ENCODE measurements at regions not wholly inside any gene's neighbourhood (a gene's known extent, or its start where the extent isn't known, plus 50 kb on each side); places are given as distances from the start of the nearest gene placed in this dataset.
A peak's percentile ranks its signal among the peaks of the same experiment; 100 is the strongest.

DNA sequence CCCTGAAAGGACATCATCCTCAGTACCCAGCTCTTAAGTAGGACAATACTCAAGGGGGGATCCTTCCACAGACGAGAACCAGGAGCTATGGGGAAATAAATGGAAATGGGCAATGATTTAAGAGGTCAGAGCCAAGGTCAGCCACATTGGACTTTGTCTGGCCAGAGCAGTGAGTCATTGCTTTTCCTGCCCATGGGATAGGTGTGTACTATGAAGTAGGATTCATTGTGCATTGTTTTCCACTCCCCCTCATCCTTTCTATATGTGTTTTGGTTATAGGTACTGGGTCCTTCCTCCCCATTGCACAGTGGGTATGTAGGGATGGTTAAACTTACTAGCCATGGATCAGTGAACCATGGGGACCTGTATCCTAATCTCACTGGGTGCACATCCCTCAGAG, 328.9 kb upstream of the USP25 start:
- Histone ChIP-seq H3K9me3 (ENCODE audit: control insufficient read depth in 2 of 3, insufficient read depth in 1 of 3, low read length in 3 of 3) (no peaks in the 10 kb centered on the region), H3K27ac (ENCODE audit: low read depth in 2 of 2, low read length in 2 of 2) (no peak overlapping the region), H3K4me1 (ENCODE audit: control insufficient read depth in 2 of 3, insufficient read depth in 2 of 3, low read depth in 1 of 3, low read length in 3 of 3) (no peaks in the 10 kb centered on the region), H3K36me3 (ENCODE audit: control insufficient read depth in 2 of 3, insufficient read depth in 3 of 3, low read length in 3 of 3) (no peaks in the 10 kb centered on the region), H3K9ac (ENCODE audit: low read length in 3 of 3) (no peak overlapping the region), H3K27me3 (ENCODE audit: control insufficient read depth, insufficient read depth, low read length) (no peaks in the 10 kb centered on the region), H3K4me3 (ENCODE audit: low read length in 3 of 3) (no peak overlapping the region)
- intact Hi-C loops (cut with DNase I) = no loop called here
- FAIRE-seq = no peak
- TF ChIP-seq CTCF (IDR thresholded peaks at IDR 0.05; ENCODE audit: borderline replicate concordance, extremely low read depth, insufficient read depth) = no peak
- no peak for DNase-seq

DNA sequence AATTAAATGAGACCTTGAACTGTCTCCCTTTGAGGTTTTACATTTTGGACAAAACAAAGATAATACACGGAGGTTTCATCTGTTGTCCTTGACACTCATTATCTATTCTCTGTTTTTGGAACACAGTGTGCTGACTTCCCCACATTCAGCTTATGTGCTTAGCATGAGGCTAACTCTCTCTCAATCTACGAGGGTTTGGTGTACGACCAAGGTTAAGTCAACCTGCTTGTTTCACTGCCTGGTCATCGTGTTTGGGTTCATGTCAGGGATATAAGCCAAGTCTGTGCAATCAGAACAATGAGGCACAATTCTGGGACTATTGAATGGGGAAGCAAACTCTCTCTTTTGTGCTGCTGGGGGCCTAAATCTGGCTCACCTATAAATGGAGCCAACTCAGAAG, 328.5 kb upstream of the USP25 start:
- no peak for DNase-seq
- no peaks in the 10 kb centered on the region for H3K36me3 ChIP-seq (ENCODE audit: control insufficient read depth in 2 of 3, insufficient read depth in 3 of 3, low read length in 3 of 3)
- no peak overlapping the region for H3K9ac ChIP-seq (ENCODE audit: low read length in 3 of 3)
- no peak for FAIRE-seq
- no peak overlapping the region for H3K27ac ChIP-seq (ENCODE audit: low read depth in 2 of 2, low read length in 2 of 2)
- H3K9me3 ChIP-seq (ENCODE audit: control insufficient read depth in 2 of 3, insufficient read depth in 1 of 3, low read length in 3 of 3) = no peaks in the 10 kb centered on the region
- no peak overlapping the region for H3K4me3 ChIP-seq (ENCODE audit: low read length in 3 of 3)
- intact Hi-C loops (cut with DNase I) = no loop called here
- H3K4me1 ChIP-seq (ENCODE audit: control insufficient read depth in 2 of 3, insufficient read depth in 2 of 3, low read depth in 1 of 3, low read length in 3 of 3) = no peaks in the 10 kb centered on the region
- no peaks in the 10 kb centered on the region for H3K27me3 ChIP-seq (ENCODE audit: control insufficient read depth, insufficient read depth, low read length)
- TF ChIP-seq CTCF (IDR thresholded peaks at IDR 0.05; ENCODE audit: borderline replicate concordance, extremely low read depth, insufficient read depth) = no peak

- Histone ChIP-seq H3K4me1 (ENCODE audit: control insufficient read depth in 2 of 3, insufficient read depth in 2 of 3, low read depth in 1 of 3, low read length in 3 of 3) (peaks cover 0 to 7% (median 0%) of the 10 kb centered on the region in 3 donors), H3K27ac (ENCODE audit: low read depth in 2 of 2, low read length in 2 of 2) (no peak overlapping the region), H3K9ac (ENCODE audit: low read length in 3 of 3) (no peak overlapping the region), H3K4me3 (ENCODE audit: low read length in 3 of 3) (no peak overlapping the region), H3K27me3 (ENCODE audit: control insufficient read depth, insufficient read depth, low read length) (no peaks in the 10 kb centered on the region), H3K9me3 (ENCODE audit: control insufficient read depth in 2 of 3, insufficient read depth in 1 of 3, low read length in 3 of 3) (no peaks in the 10 kb centered on the region), H3K36me3 (ENCODE audit: control insufficient read depth in 2 of 3, insufficient read depth in 3 of 3, low read length in 3 of 3) (no peaks in the 10 kb centered on the region)
- DNase-seq (no peak), FAIRE-seq (no peak)
- intact Hi-C loops (cut with DNase I) = no loop called here
- no peak for TF ChIP-seq CTCF (IDR thresholded peaks at IDR 0.05; ENCODE audit: borderline replicate concordance, extremely low read depth, insufficient read depth)
Observed at GRCh38 chr21:15405214-15405613, 324.6 kb upstream of the USP25 start.

DNA sequence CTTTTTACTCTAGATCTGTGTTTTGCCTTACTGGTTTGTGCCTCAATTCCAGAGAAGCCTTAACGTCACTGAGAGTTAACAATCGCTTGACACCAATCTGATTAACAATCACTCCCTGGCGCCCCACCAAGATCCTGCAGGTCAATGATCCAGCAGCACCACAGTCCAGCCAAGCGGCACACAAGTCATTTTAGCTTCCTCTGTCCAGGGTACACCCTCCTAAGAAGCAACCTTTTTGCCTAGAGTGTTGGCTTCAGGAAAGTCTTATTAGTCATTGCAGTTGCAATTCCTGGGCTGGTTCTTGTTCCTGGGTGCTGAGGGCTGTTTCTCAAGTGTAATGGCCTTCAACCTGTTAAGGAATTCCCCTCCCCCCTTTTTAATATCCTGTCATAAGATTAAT, 323.0 kb upstream of the USP25 start:
- peak in 3 of 5 donors; percentile 22 to 83 (median 43) for DNase-seq
- Histone ChIP-seq H3K9ac (ENCODE audit: low read length in 3 of 3) (no peak overlapping the region), H3K27ac (ENCODE audit: low read depth in 2 of 2, low read length in 2 of 2) (no peak overlapping the region), H3K4me1 (ENCODE audit: control insufficient read depth in 2 of 3, insufficient read depth in 2 of 3, low read depth in 1 of 3, low read length in 3 of 3) (peaks cover 0 to 7% (median 0%) of the 10 kb centered on the region in 3 donors), H3K9me3 (ENCODE audit: control insufficient read depth in 2 of 3, insufficient read depth in 1 of 3, low read length in 3 of 3) (no peaks in the 10 kb centered on the region), H3K36me3 (ENCODE audit: control insufficient read depth in 2 of 3, insufficient read depth in 3 of 3, low read length in 3 of 3) (no peaks in the 10 kb centered on the region), H3K4me3 (ENCODE audit: low read length in 3 of 3) (no peak overlapping the region), H3K27me3 (ENCODE audit: control insufficient read depth, insufficient read depth, low read length) (no peaks in the 10 kb centered on the region)
- no peak for TF ChIP-seq CTCF (IDR thresholded peaks at IDR 0.05; ENCODE audit: borderline replicate concordance, extremely low read depth, insufficient read depth)
- FAIRE-seq = no peak
- intact Hi-C loops (cut with DNase I) = no loop called here

Measured in kidney (tissue), 13 donors.